Gastrocnemius medialis (tissue), 4 donors: ENCODE measurements at regions not wholly inside any gene's neighbourhood (a gene's known extent, or its start where the extent isn't known, plus 50 kb on each side); places are given as distances from the start of the nearest gene placed in this dataset.

Experiments used
- ATAC-seq, 2 donors: fragments of 150-250 bp; one replicate each; pipeline ENCODE4 v1.9.1; 2016
- DNase-seq, 2 donors: peaks; one replicate each; pipeline ENCODE4 v3.0.0-alpha.2; 2019
- H3K27ac ChIP-seq, 4 donors: fragments of 200-600 bp; sonication (generic); 1 replicate in 1 of 4; 2 replicates in 3 of 4; pipeline ENCODE4 v1.5.1; 2016 to 2018; ENCODE audit warnings: mild to moderate bottlenecking in 2 of 4, moderate library complexity in 1 of 4
- H3K27me3 ChIP-seq, 3 donors: fragments of 200-600 bp; sonication (generic) in 2 of 3; 1 replicate in 1 of 3; 2 replicates in 2 of 3; pipeline versions ENCODE4 v1.5.1 to v1.6.0; 2016 to 2019; ENCODE audit warnings: mild to moderate bottlenecking in 1 of 3, moderate library complexity in 1 of 3
- H3K36me3 ChIP-seq, 2 donors: fragments of 200-600 bp; sonication (generic) in 1 of 2; one replicate each; pipeline ENCODE4 v1.5.1; 2017 to 2018
- H3K4me1 ChIP-seq, 2 donors: fragments of 200-600 bp; sonication (generic) in 1 of 2; one replicate each; pipeline ENCODE4 v1.5.1; 2016 to 2017; ENCODE audit warnings: mild to moderate bottlenecking in 2 of 2
- H3K4me3 ChIP-seq, 4 donors: fragments of 200-600 bp; sonication (generic) in 3 of 4; 1 replicate in 1 of 4; 2 replicates in 3 of 4; pipeline ENCODE4 v1.5.1; 2016 to 2019; ENCODE audit warnings: mild to moderate bottlenecking in 2 of 4
- H3K9me3 ChIP-seq, 3 donors: fragments of 200-600 bp; sonication (generic) in 2 of 3; 1 replicate in 1 of 3; 2 replicates in 2 of 3; pipeline ENCODE4 v1.5.1; 2016 to 2019
- CTCF ChIP-seq, 5 experiments: fragments of 450-650 bp in 3 of 5; fragments of 200-600 bp in 2 of 5; sonication (generic) in 2 of 5; IDR thresholded peaks in 4 of 5; conservative IDR thresholded peaks in 1 of 5; 1 replicate in 4 of 5; 2 replicates in 1 of 5; pipeline ENCODE4 v1.5.1; 2016 to 2019; ENCODE audit warnings: antibody characterized with exemption in 5 of 5, mild to moderate bottlenecking in 3 of 5, moderate library complexity in 3 of 5
- POLR2A ChIP-seq, 2 donors: fragments of 450-650 bp; IDR thresholded peaks; one replicate each; pipeline ENCODE4 v1.6.1; 2017; ENCODE audit warnings: antibody characterized with exemption in 2 of 2, mild to moderate bottlenecking in 2 of 2, moderate library complexity in 2 of 2
- in situ Hi-C, 4 donors: fragments of 200-750 bp; cut with MboI; loops; one replicate each; pipeline versions ENCODE4 v1.15.0 to v1.8.0; 2017; ENCODE audit warnings: low sequenced_read_pairs in 4 of 4
- intact Hi-C: fragments of 100-400 bp; cut with DNase I; formaldehyde crosslinking; loops from one replicate; pipeline ENCODE4 v1.15.1; 2023; ENCODE audit warnings: low total_unique reads

GRCh38 chr9:118985851-118986250, 383.4 kb downstream of the BRINP1 start:
- intact Hi-C loops (no loop called here), in situ Hi-C loops (loop anchor here in 1 of 4 donors (10.0 kb wide), 1 partner anchor 299 kb away; no protein-coding TSS in a partner anchor)
- Histone ChIP-seq H3K27me3 (no peaks in the 10 kb centered on the region), H3K4me1 (peaks cover 21 to 24% of the 10 kb centered on the region in 2 donors), H3K27ac (peak overlapping the region in 1 of 4 donors; percentile 73), H3K9me3 (no peaks in the 10 kb centered on the region), H3K36me3 (no peaks in the 10 kb centered on the region), H3K4me3 (no peak overlapping the region)
- no peak for TF ChIP-seq POLR2A (IDR thresholded peaks at IDR 0.05)
- TF ChIP-seq CTCF (IDR thresholded peaks at IDR 0.05 in 4 of 5, conservative IDR thresholded peaks at IDR 0.05 in 1 of 5), result no peak
- DNase-seq (no peak), ATAC-seq (no peak)

- in situ Hi-C loops, result loop anchor here in 1 of 4 donors (10.0 kb wide), 1 partner anchor 298 kb away; no protein-coding TSS in a partner anchor
- TF ChIP-seq CTCF (IDR thresholded peaks at IDR 0.05 in 4 of 5, conservative IDR thresholded peaks at IDR 0.05 in 1 of 5), result no peak
- no peak for TF ChIP-seq POLR2A (IDR thresholded peaks at IDR 0.05)
- H3K9me3 ChIP-seq, result no peaks in the 10 kb centered on the region
- no peak for DNase-seq
- H3K27ac ChIP-seq, result peak overlapping the region; percentile 57 to 73 (median 63)
- H3K36me3 ChIP-seq, result no peaks in the 10 kb centered on the region
- no peaks in the 10 kb centered on the region for H3K27me3 ChIP-seq
- ATAC-seq, result peak; percentile 88 to 90
- H3K4me3 ChIP-seq, result no peak overlapping the region
- H3K4me1 ChIP-seq, result peaks cover 25 to 35% of the 10 kb centered on the region in 2 donors
- intact Hi-C loops, result no loop called here
Observed at GRCh38 chr9:118987167-118987566, 382.1 kb downstream of the BRINP1 start.

GRCh38 chr9:118990949-118991348, 378.3 kb downstream of the BRINP1 start:
- H3K27ac ChIP-seq, result peak overlapping the region; percentile 1 to 76 (median 64)
- no peaks in the 10 kb centered on the region for H3K36me3 ChIP-seq
- in situ Hi-C loops (no loop called here), intact Hi-C loops (loop anchor here (2.0 to 5.0 kb wide), 2 partner anchors 61 to 298 kb away; no protein-coding TSS in a partner anchor)
- no peaks in the 10 kb centered on the region for H3K9me3 ChIP-seq
- TF ChIP-seq POLR2A (IDR thresholded peaks at IDR 0.05), result no peak
- TF ChIP-seq CTCF (IDR thresholded peaks at IDR 0.05 in 4 of 5, conservative IDR thresholded peaks at IDR 0.05 in 1 of 5), result no peak
- H3K27me3 ChIP-seq, result no peaks in the 10 kb centered on the region
- no peak for DNase-seq
- no peak overlapping the region for H3K4me3 ChIP-seq
- no peak for ATAC-seq
- peaks cover 28 to 53% of the 10 kb centered on the region in 2 donors for H3K4me1 ChIP-seq

GRCh38 chr9:118991366-118992285, 377.6 kb downstream of the BRINP1 start:
- intact Hi-C loops, result loop anchor here (2.0 to 5.0 kb wide), 2 partner anchors 61 to 297 kb away; no protein-coding TSS in a partner anchor
- H3K27me3 ChIP-seq, result no peaks in the 10 kb centered on the region
- H3K36me3 ChIP-seq, result no peaks in the 10 kb centered on the region
- no peak overlapping the region for H3K4me3 ChIP-seq
- DNase-seq (peak in 1 of 2 donors; percentile 31), ATAC-seq (peak; percentile 59 to 76)
- peak overlapping the region; percentile 1 to 76 (median 64) for H3K27ac ChIP-seq
- H3K4me1 ChIP-seq, result peaks cover 23 to 46% of the 10 kb centered on the region in 2 donors
- in situ Hi-C loops, result no loop called here
- TF ChIP-seq CTCF (IDR thresholded peaks at IDR 0.05 in 4 of 5, conservative IDR thresholded peaks at IDR 0.05 in 1 of 5), result no peak
- TF ChIP-seq POLR2A (IDR thresholded peaks at IDR 0.05), result no peak
- no peaks in the 10 kb centered on the region for H3K9me3 ChIP-seq
